Glutamatergic neuron (in vitro differentiated cells): ENCODE measurements at regions not wholly inside any gene's neighbourhood (a gene's known extent, or its start where the extent isn't known, plus 50 kb on each side); places are given as distances from the start of the nearest gene placed in this dataset.
"Not testable (repeated sequence)": the region's sequence is repeated elsewhere in the genome, so short reads cannot be mapped to it uniquely, and the experiment has no call there.

Experiments
- DNase-seq: peaks from one replicate; pipeline ENCODE4 v3.0.0; 2022
- H3K27ac Mint-ChIP-seq: one replicate; pipeline ENCODE4 v1.8.0; 2020; ENCODE audit warnings: mild to moderate bottlenecking, mixed read lengths, inconsistent platforms; ENCODE audit not compliant: unreplicated experiment
- H3K27me3 Mint-ChIP-seq: one replicate; pipeline ENCODE4 v1.8.0; 2020; ENCODE audit warnings: mild to moderate bottlenecking, moderate library complexity, mixed read lengths, inconsistent platforms; ENCODE audit not compliant: unreplicated experiment
- H3K36me3 Mint-ChIP-seq: one replicate; pipeline ENCODE4 v1.8.0; 2020; ENCODE audit warnings: mild to moderate bottlenecking, mixed read lengths, inconsistent platforms; ENCODE audit not compliant: unreplicated experiment
- H3K4me1 Mint-ChIP-seq: one replicate; pipeline ENCODE4 v1.8.0; 2020; ENCODE audit warnings: mild to moderate bottlenecking, low read depth, mixed read lengths, inconsistent platforms; ENCODE audit not compliant: unreplicated experiment
- H3K4me3 Mint-ChIP-seq: one replicate; pipeline ENCODE4 v1.8.0; 2020; ENCODE audit warnings: mild to moderate bottlenecking, mixed read lengths, inconsistent platforms; ENCODE audit not compliant: unreplicated experiment
- H3K9me3 Mint-ChIP-seq: one replicate; pipeline ENCODE4 v1.8.0; 2020; ENCODE audit warnings: mild to moderate bottlenecking, moderate library complexity, mixed read lengths, inconsistent platforms; ENCODE audit not compliant: unreplicated experiment
- TF ChIP-seq, protein P1 (sequence below): fragments of 200-600 bp; sonication (generic); IDR thresholded peaks from one replicate; pipeline ENCODE4 v1.5.0; 2021; ENCODE audit not compliant: partially characterized antibody, unreplicated experiment

DNA sequence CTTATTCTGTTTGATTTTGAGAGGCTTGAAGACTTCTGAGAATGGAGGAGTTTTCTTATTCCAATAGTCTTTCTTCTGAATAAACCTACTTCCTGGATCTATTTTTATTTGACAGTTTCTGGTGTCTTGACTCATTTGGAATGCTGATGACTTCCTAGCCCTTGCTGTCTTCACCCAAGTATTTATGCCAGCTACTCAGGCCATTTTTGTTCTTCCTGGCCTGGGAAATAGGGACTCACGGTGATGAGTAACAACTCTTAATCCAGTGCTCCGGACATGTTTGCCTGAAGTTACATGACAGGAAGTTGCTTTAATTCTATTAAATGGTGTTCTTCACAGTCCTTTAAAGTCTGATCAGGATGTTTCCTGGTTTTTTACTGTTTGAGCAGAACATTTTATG, 272.1 kb upstream of the EYS start:
- Mint-ChIP-seq H3K4me3 (no peak overlapping the region), H3K27ac (no peak overlapping the region), H3K4me1 (no peaks in the 10 kb centered on the region), H3K36me3 (no peaks in the 10 kb centered on the region), H3K9me3 (no peaks in the 10 kb centered on the region), H3K27me3 (peaks cover 3% of the 10 kb centered on the region)
- no peak for DNase-seq
- TF ChIP-seq, protein P1, sequence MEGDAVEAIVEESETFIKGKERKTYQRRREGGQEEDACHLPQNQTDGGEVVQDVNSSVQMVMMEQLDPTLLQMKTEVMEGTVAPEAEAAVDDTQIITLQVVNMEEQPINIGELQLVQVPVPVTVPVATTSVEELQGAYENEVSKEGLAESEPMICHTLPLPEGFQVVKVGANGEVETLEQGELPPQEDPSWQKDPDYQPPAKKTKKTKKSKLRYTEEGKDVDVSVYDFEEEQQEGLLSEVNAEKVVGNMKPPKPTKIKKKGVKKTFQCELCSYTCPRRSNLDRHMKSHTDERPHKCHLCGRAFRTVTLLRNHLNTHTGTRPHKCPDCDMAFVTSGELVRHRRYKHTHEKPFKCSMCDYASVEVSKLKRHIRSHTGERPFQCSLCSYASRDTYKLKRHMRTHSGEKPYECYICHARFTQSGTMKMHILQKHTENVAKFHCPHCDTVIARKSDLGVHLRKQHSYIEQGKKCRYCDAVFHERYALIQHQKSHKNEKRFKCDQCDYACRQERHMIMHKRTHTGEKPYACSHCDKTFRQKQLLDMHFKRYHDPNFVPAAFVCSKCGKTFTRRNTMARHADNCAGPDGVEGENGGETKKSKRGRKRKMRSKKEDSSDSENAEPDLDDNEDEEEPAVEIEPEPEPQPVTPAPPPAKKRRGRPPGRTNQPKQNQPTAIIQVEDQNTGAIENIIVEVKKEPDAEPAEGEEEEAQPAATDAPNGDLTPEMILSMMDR, result no peak

DNA sequence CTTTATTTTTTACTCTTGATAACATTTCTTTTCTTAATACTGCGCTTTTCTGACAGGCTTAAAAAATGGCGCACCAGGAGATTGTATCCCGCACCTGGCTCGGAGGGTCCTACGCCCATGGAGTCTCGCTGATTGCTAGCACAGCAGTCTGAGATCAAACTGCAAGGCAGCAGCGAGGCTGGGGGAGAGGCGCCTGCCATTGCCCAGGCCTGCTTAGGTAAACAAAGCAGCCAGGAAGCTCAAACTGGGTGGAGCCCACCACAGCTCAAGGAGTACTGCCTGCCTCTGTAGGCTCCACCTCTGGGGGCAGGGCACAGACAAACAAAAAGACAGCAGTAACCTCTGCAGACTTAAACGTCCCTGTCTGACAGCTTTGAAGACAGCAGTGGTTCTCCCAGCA, 264.2 kb upstream of the EYS start:
- not testable (repeated sequence) for H3K4me1 Mint-ChIP-seq, H3K9me3 Mint-ChIP-seq, H3K27me3 Mint-ChIP-seq, H3K27ac Mint-ChIP-seq, DNase-seq, H3K36me3 Mint-ChIP-seq, H3K4me3 Mint-ChIP-seq

DNA sequence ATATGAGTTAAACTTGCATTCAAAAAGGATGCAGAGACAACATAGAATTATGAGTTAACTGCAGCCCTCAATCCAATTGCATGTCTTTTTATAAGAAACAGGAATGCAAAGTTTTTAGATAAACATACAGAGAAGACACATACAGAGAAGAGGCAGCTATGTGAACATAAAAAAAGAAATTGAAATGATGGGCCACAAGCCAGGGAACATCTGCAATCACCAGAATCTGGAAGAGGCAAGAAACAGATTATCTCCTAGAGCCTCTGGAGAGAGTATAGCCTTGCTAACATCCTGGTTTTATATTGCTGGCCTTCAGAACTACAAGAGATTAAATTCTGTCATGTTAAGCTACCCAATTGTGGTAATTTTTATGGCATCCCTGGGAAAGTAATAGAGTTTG, 257.2 kb upstream of the EYS start:
- Mint-ChIP-seq H3K27ac (no peak overlapping the region), H3K9me3 (no peaks in the 10 kb centered on the region), H3K4me3 (no peak overlapping the region), H3K36me3 (no peaks in the 10 kb centered on the region), H3K27me3 (no peaks in the 10 kb centered on the region), H3K4me1 (no peaks in the 10 kb centered on the region)
- no peak for DNase-seq
- TF ChIP-seq, protein P1, result no peak

DNA sequence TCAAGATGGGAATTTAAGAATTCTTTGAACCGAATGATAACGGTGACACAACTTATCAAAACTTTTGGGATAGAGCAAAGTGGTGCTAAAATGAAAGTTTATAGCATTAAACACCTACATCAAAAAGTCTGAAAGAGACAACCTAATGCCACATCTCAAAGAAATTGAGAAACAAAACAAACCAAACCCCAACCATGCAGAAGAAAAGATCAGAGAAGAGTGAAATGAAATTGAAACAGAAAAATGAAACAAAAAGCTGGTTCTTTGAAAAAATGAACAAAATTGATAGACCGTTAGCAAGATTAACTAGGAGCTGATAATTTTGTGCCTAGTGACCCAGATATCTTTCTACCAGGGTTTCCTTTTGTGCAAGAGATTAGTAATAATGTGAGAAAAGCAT, 248.0 kb upstream of the EYS start:
- H3K4me3 Mint-ChIP-seq, result no peak overlapping the region
- TF ChIP-seq, protein P1, result no peak
- DNase-seq, result no peak
- H3K36me3 Mint-ChIP-seq, result no peaks in the 10 kb centered on the region
- H3K27me3 Mint-ChIP-seq, result no peaks in the 10 kb centered on the region
- no peaks in the 10 kb centered on the region for H3K4me1 Mint-ChIP-seq
- no peak overlapping the region for H3K27ac Mint-ChIP-seq
- no peaks in the 10 kb centered on the region for H3K9me3 Mint-ChIP-seq

DNA sequence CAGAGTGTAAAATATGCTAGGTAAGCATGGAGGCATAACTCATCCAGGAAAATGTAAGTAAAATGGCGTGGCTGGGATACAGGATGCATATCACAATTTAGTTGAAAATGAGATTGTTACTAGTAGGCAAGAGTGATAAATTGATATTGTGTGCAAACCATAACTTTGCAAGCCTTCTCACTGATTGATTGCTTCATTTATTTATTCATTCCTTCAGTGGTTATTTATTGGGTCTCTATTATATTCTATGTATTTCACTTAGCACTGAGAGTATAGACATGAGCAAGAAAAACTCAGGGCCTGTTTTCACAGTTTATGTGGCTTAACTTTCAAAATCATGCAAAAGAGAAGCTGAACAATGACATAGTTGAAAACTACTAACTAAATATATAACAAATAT, 241.0 kb upstream of the EYS start:
- H3K27me3 Mint-ChIP-seq, result no peaks in the 10 kb centered on the region

More for the DNA sequence above, 241.0 kb upstream of the EYS start:
- no peak for DNase-seq
- no peaks in the 10 kb centered on the region for H3K36me3 Mint-ChIP-seq
- no peak overlapping the region for H3K4me3 Mint-ChIP-seq
- H3K9me3 Mint-ChIP-seq, result no peaks in the 10 kb centered on the region
- H3K4me1 Mint-ChIP-seq, result no peaks in the 10 kb centered on the region
- no peak overlapping the region for H3K27ac Mint-ChIP-seq
- TF ChIP-seq, protein P1, result no peak
